HepG2 (cell line): ENCODE measurements at regions not wholly inside any gene's neighbourhood (a gene's known extent, or its start where the extent isn't known, plus 50 kb on each side); places are given as distances from the start of the nearest gene placed in this dataset.

Experiments
- CAMTA2 ChIP-seq: sonication (generic); formaldehyde crosslinking; IDR thresholded peaks from 2 replicates; pipeline ENCODE4 v1.4.0; 2020; ENCODE audit warnings: mild to moderate bottlenecking, missing genetic modification reagents, borderline replicate concordance
- CCAR2 ChIP-seq: fragments of 200-400 bp; formaldehyde crosslinking; optimal IDR thresholded peaks from 2 replicates; pipeline ENCODE3; 2018; ENCODE audit warnings: low read depth, mild to moderate bottlenecking, low read length, moderate library complexity
- FOXA3 ChIP-seq: IDR thresholded peaks from 2 replicates; pipeline ENCODE4 v1.6.1; 2016; ENCODE audit warnings: missing genetic modification reagents, missing compliant biosample characterization
- HIVEP1 ChIP-seq: sonication (generic); formaldehyde crosslinking; IDR thresholded peaks from 2 replicates; pipeline ENCODE4 v1.4.0; 2020; ENCODE audit warnings: mild to moderate bottlenecking, missing genetic modification reagents
- KDM1A ChIP-seq: IDR thresholded peaks from 2 replicates; pipeline ENCODE4 v1.6.1; 2016; ENCODE audit warnings: missing compliant biosample characterization
- MAFK ChIP-seq, 2 experiments: IDR thresholded peaks in 1 of 2; conservative IDR thresholded peaks in 1 of 2; 2 replicates each; pipeline ENCODE4 v1.6.1; 2011; ENCODE audit warnings: improper control_type of control experiment in 2 of 2, low read length in 2 of 2
- MIER3 ChIP-seq: IDR thresholded peaks from 2 replicates; pipeline ENCODE4 v1.6.1; 2016; ENCODE audit warnings: missing compliant biosample characterization, borderline replicate concordance
- RFX5 ChIP-seq: IDR thresholded peaks from 2 replicates; pipeline ENCODE4 v1.6.1; 2011; ENCODE audit warnings: low read depth, low read length, improper control_type of control experiment
- TBX2 ChIP-seq: sonication (generic); formaldehyde crosslinking; IDR thresholded peaks from 2 replicates; pipeline ENCODE4 v1.5.0; 2020; ENCODE audit warnings: missing genetic modification reagents, mild to moderate bottlenecking, borderline replicate concordance
- ZFP36L1 ChIP-seq: sonication (generic); formaldehyde crosslinking; IDR thresholded peaks from 2 replicates; pipeline ENCODE4 v1.8.0; 2022; ENCODE audit warnings: mild to moderate bottlenecking, missing genetic modification reagents, moderate library complexity
- ZNF20 ChIP-seq: sonication (generic); formaldehyde crosslinking; IDR thresholded peaks from 2 replicates; pipeline ENCODE4 v1.4.0; 2020; ENCODE audit warnings: mild to moderate bottlenecking, moderate library complexity, missing genetic modification reagents
- ZNF225 ChIP-seq: sonication (generic); formaldehyde crosslinking; IDR thresholded peaks from 2 replicates; pipeline ENCODE4 v1.4.0; 2020; ENCODE audit warnings: mild to moderate bottlenecking, missing genetic modification reagents
- ZNF317 ChIP-seq: sonication (generic); formaldehyde crosslinking; IDR thresholded peaks from 2 replicates; pipeline ENCODE4 v1.5.0; 2020; ENCODE audit warnings: mild to moderate bottlenecking, missing genetic modification reagents
- ZNF33A ChIP-seq: sonication (generic); formaldehyde crosslinking; IDR thresholded peaks from 2 replicates; pipeline ENCODE4 v1.5.1; 2020; ENCODE audit warnings: missing genetic modification reagents, mild to moderate bottlenecking, moderate library complexity, borderline replicate concordance
- ZNF430 ChIP-seq: sonication (generic); formaldehyde crosslinking; IDR thresholded peaks from 2 replicates; pipeline ENCODE4 v1.9.0; 2021; ENCODE audit warnings: mild to moderate bottlenecking, missing genetic modification reagents
- ZNF598 ChIP-seq: sonication (generic); formaldehyde crosslinking; IDR thresholded peaks from 2 replicates; pipeline ENCODE4 v1.5.1; 2020; ENCODE audit warnings: mild to moderate bottlenecking, missing genetic modification reagents, borderline replicate concordance
- ZNF724P ChIP-seq: sonication (generic); formaldehyde crosslinking; IDR thresholded peaks from 2 replicates; pipeline ENCODE4 v1.8.0; 2022; ENCODE audit warnings: missing genetic modification reagents, borderline replicate concordance
- ZNF761 ChIP-seq: sonication (generic); formaldehyde crosslinking; conservative IDR thresholded peaks from 2 replicates; pipeline ENCODE4 v1.4.0; 2020; ENCODE audit warnings: mild to moderate bottlenecking, missing genetic modification reagents
- ZNF776 ChIP-seq: sonication (generic); formaldehyde crosslinking; IDR thresholded peaks from 2 replicates; pipeline ENCODE4 v1.4.0; 2020; ENCODE audit warnings: mild to moderate bottlenecking, missing genetic modification reagents
- ZSCAN9 ChIP-seq: IDR thresholded peaks from 2 replicates; pipeline ENCODE4 v1.6.1; 2016; ENCODE audit warnings: borderline replicate concordance
- TF ChIP-seq, protein P1 (sequence below): sonication (generic); formaldehyde crosslinking; IDR thresholded peaks from 2 replicates; pipeline ENCODE4 v1.4.0; 2020; ENCODE audit warnings: missing genetic modification reagents
- TF ChIP-seq, protein P2 (sequence below): sonication (generic); formaldehyde crosslinking; IDR thresholded peaks from 2 replicates; pipeline ENCODE4 v1.4.0; 2020; ENCODE audit warnings: missing genetic modification reagents
- TF ChIP-seq, protein P3 (sequence below): sonication (generic); formaldehyde crosslinking; IDR thresholded peaks from 2 replicates; pipeline ENCODE4 v1.4.0; 2020; ENCODE audit warnings: missing genetic modification reagents

DNA sequence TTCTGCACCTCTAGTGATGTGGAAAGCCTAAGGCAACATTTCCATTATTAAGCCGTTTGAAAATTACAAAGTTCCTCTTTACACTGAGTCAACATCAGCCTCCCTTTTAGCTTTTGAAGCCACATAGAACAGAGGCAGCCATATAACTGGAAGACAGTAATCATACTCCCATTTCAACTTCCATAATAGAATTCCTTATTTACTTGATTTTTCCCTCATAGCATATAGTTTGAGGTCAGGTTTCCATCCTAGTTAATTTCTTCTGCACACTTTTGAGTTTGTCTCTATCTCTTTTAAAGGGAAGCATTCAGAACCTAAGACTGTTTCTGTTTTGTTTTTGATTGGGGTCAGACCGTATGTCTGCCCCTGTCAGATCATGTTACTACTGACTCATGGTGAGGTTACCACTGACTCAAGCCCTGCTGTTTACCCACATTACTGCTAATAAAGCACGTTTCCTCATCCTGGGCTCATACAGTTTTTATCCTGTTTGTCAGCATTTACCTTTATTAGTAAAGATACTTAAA, 161.0 kb downstream of the SLC38A4 start (continued):
- no peak for TF ChIP-seq ZNF724P (CRISPR knock-in tag)
- no peak for TF ChIP-seq CAMTA2 (CRISPR knock-in tag)
- TF ChIP-seq MIER3, result peak; percentile 53; the same call in 1 of the 2 replicates
- no peak for TF ChIP-seq ZNF317 (CRISPR knock-in tag)
- no peak for TF ChIP-seq ZNF430
- TF ChIP-seq, protein P1, sequence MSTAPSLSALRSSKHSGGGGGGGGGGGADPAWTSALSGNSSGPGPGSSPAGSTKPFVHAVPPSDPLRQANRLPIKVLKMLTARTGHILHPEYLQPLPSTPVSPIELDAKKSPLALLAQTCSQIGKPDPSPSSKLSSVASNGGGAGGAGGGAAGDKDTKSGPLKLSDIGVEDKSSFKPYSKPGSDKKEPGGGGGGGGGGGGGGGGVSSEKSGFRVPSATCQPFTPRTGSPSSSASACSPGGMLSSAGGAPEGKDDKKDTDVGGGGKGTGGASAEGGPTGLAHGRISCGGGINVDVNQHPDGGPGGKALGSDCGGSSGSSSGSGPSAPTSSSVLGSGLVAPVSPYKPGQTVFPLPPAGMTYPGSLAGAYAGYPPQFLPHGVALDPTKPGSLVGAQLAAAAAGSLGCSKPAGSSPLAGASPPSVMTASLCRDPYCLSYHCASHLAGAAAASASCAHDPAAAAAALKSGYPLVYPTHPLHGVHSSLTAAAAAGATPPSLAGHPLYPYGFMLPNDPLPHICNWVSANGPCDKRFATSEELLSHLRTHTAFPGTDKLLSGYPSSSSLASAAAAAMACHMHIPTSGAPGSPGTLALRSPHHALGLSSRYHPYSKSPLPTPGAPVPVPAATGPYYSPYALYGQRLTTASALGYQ (CRISPR knock-in tag), result no peak
- TF ChIP-seq KDM1A (CRISPR knock-in tag), result no peak
- peak; percentile 55 to 62 for TF ChIP-seq MAFK (conservative IDR thresholded peaks at IDR 0.05 in 1 of 2, IDR thresholded peaks at IDR 0.05 in 1 of 2; ENCODE audit: low read length in 2 of 2)
- TF ChIP-seq, protein P2, sequence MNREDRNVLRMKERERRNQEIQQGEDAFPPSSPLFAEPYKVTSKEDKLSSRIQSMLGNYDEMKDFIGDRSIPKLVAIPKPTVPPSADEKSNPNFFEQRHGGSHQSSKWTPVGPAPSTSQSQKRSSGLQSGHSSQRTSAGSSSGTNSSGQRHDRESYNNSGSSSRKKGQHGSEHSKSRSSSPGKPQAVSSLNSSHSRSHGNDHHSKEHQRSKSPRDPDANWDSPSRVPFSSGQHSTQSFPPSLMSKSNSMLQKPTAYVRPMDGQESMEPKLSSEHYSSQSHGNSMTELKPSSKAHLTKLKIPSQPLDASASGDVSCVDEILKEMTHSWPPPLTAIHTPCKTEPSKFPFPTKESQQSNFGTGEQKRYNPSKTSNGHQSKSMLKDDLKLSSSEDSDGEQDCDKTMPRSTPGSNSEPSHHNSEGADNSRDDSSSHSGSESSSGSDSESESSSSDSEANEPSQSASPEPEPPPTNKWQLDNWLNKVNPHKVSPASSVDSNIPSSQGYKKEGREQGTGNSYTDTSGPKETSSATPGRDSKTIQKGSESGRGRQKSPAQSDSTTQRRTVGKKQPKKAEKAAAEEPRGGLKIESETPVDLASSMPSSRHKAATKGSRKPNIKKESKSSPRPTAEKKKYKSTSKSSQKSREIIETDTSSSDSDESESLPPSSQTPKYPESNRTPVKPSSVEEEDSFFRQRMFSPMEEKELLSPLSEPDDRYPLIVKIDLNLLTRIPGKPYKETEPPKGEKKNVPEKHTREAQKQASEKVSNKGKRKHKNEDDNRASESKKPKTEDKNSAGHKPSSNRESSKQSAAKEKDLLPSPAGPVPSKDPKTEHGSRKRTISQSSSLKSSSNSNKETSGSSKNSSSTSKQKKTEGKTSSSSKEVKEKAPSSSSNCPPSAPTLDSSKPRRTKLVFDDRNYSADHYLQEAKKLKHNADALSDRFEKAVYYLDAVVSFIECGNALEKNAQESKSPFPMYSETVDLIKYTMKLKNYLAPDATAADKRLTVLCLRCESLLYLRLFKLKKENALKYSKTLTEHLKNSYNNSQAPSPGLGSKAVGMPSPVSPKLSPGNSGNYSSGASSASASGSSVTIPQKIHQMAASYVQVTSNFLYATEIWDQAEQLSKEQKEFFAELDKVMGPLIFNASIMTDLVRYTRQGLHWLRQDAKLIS (CRISPR knock-in tag), result no peak
- TF ChIP-seq TBX2, result no peak
- no peak for TF ChIP-seq ZNF761 (CRISPR knock-in tag)
- no peak for TF ChIP-seq ZFP36L1 (CRISPR knock-in tag)
- TF ChIP-seq FOXA3 (CRISPR knock-in tag), result peak; percentile 83
- TF ChIP-seq ZNF776 (CRISPR knock-in tag), result no peak
- no peak for TF ChIP-seq RFX5
- TF ChIP-seq HIVEP1 (CRISPR knock-in tag), result no peak
- TF ChIP-seq, protein P3, sequence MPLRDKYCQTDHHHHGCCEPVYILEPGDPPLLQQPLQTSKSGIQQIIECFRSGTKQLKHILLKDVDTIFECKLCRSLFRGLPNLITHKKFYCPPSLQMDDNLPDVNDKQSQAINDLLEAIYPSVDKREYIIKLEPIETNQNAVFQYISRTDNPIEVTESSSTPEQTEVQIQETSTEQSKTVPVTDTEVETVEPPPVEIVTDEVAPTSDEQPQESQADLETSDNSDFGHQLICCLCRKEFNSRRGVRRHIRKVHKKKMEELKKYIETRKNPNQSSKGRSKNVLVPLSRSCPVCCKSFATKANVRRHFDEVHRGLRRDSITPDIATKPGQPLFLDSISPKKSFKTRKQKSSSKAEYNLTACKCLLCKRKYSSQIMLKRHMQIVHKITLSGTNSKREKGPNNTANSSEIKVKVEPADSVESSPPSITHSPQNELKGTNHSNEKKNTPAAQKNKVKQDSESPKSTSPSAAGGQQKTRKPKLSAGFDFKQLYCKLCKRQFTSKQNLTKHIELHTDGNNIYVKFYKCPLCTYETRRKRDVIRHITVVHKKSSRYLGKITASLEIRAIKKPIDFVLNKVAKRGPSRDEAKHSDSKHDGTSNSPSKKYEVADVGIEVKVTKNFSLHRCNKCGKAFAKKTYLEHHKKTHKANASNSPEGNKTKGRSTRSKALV (CRISPR knock-in tag), result no peak
- TF ChIP-seq ZSCAN9 (CRISPR knock-in tag), result peak; percentile 17; the same call in 1 of the 2 replicates
- TF ChIP-seq ZNF598 (CRISPR knock-in tag), result no peak
- TF ChIP-seq ZNF33A, result no peak
- TF ChIP-seq CCAR2, result no peak
- TF ChIP-seq ZNF20 (CRISPR knock-in tag), result no peak
- no peak for TF ChIP-seq ZNF225 (CRISPR knock-in tag)
